ENCODE measurements at regions not wholly inside any gene's neighbourhood (a gene's known extent, or its start where the extent isn't known, plus 50 kb on each side); places are given as distances from the start of the nearest gene placed in this dataset.

DNA sequence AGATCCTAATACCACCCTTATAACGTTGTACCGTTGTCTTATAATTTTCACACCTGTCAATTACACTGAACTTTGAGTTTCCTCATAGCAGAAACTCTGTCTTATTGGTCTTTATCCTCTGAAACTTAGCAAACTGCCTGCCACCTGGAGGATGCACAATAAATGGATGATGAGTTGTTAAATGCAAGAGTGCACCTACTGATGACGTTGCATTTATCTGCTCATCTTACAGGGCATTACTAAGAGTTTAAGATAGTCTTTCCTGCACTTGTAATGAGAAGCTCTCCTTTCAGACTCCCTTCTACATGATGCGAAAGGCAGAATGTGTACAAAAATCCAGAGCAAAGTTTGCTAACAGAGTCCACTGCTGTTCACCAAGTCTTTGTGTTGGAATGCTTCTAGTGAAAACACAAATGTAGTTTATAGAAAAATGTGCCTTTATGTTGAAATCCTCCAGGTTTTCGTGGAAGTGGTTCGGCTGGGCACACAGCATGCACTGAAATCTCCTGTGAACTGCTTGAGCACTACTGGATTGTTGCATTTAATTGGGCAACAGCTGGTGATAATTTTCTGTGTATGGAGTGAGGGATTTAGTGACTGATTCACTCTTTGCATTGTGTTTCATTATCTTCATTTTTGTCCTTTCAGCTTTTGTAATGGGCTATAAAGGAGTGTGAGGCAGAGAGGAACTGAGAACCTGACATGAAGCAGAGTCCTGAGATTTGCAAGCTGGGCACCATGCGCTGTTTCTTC is 665.8 kb upstream of the ID2 start:
- no peak for DNase-seq (ENCODE audit: low read depth)

- no peak for DNase-seq (ENCODE audit: low read depth)
Observed at GRCh38 chr2:8016688-8017087, 665.2 kb upstream of the ID2 start.

DNA sequence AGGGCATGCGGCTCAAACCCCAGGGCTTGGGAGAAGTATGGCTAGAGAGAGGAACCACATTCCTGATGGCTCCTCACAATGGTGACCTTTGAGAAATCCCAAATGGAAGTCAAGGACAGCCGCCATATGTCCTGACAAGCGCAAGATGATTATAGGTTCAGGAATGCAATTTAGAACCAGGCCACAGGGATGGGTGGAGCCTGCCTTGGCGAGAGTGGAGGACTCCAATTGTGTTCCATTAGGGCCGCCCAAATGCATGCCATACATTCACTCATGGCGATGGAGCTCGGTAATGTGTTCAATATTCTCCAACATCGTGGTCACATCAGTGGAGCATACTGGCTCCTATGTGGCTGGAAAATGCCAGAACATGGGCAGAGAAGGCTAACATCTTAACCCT is 662.9 kb upstream of the ID2 start:
- DNase-seq (ENCODE audit: low read depth): no peak

DNA sequence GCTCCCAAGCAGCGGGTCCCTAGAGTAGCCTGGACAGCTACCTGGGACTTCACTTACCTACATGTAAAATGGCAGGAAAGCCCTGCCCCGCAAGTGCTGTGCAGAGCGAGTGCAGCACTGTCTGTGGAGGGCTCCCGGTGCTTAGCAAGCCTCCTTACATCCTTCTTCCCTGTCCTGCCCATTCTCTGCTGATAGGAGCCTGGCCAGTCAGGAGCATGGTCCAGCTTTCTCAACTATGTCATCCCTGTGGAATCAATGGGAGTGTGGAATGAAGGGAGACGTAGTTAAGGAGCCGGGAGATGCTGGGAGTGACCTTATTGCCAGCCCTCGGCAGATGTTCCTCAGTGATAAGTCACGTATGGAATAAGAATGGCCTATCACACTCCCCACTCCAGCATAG is 661.9 kb upstream of the ID2 start:
- DNase-seq (ENCODE audit: low read depth): no peak

- no peak for DNase-seq (ENCODE audit: low read depth)
Observed at GRCh38 chr2:8021921-8022320, 659.9 kb upstream of the ID2 start.

DNA sequence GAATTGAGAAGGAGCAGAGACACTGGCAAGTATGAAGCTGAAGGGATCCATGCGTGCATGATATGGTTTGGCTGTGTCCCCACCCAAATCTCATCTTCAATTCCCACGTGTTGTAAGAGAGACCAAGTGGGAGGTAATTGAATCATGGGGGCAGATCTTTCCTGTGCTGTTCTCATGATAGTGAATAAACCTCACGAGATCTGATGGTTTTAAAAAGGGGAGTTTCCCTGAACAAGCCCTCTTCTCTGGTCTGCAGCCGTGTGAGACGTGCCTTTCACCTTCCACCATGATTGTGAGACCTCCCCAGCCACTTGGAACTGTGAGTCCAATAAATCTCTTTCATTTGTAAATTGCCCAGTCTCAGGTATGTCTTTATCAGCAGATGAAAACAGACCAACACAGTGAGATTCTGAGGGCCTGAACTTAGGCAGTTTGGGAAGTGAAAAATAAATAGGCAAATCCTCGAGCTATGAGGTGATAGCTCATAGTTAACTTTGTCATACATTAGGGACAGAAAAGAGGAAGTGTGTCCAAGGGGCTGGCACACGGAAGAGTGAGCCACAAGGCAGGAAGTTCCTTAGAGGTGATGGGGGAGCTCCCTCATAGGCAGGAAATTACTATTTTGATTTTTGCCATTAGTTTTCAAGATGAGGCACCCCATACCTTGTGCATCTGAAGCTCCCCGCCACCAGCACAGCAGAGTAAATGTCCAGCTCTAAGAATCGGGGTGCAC is 658.8 kb upstream of the ID2 start:
- DNase-seq (ENCODE audit: low read depth): no peak

GRCh38 chr2:8024506-8024905 is 657.4 kb upstream of the ID2 start:
- no peak for DNase-seq (ENCODE audit: low read depth)

- DNase-seq (ENCODE audit: low read depth): no peak
Observed at GRCh38 chr2:8026381-8026780, 655.5 kb upstream of the ID2 start.

- no peak for DNase-seq (ENCODE audit: low read depth)
Observed at GRCh38 chr2:8027387-8027786, 654.5 kb upstream of the ID2 start.

- no peak for DNase-seq (ENCODE audit: low read depth)
Observed at GRCh38 chr2:8028036-8028435, 653.8 kb upstream of the ID2 start.

GRCh38 chr2:8028436-8028835 is 653.4 kb upstream of the ID2 start:
- no peak for DNase-seq (ENCODE audit: low read depth)

DNA sequence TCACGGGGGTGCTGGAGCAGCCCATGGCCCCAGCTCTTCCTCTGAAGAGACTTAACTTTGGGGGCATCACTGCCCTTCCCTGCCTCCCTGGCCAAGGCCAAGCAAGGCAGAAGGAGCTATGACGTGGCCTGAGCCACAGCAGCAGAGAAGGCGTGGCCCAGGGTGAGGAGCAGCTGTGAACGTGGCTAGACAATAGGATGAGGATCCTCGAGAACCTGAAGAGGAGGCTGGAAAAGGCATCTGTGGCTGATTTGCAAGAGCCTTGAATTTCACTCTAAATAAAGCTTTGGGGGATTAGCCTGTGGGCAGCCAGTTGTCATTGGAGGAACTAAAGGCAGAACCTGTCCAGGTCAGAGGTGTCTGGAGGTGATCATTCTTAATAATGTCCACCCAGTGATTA is 652.9 kb upstream of the ID2 start:
- no peak for DNase-seq (ENCODE audit: low read depth)

DNA sequence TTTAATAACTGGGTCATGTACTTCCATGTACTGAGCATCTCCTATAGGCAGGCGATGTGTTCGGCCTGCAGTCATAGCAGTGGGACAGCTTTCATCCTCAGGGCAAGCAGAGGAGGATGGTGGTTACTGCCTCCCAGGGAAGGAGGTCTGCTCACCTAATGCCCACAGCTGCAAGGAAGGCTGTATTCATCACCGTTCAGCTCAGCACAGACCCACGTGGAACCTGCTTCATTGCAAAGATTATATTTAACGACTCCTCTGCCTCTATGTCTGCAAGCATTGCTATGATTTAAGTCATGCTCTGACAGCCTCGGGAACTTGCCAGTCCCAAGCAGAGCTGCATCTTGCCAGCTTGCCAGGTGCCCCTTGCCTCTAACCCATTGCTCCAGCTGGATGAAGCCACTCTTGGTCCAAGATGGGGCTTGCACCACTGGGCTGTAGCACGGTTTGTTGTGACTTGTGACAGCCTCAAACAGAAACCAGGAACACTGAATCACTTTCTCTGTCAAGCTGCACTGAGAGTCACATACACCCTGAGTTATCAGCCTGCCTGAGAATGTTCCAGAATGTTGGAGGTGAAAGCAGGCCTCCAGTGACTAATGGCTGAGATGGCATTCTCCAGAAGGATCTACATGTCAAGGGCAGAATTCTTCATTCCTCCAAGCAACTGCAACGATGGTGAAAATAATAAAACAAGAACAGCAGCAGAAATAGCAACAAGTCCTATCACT is 651.1 kb upstream of the ID2 start:
- no peak for DNase-seq (ENCODE audit: low read depth)

DNA sequence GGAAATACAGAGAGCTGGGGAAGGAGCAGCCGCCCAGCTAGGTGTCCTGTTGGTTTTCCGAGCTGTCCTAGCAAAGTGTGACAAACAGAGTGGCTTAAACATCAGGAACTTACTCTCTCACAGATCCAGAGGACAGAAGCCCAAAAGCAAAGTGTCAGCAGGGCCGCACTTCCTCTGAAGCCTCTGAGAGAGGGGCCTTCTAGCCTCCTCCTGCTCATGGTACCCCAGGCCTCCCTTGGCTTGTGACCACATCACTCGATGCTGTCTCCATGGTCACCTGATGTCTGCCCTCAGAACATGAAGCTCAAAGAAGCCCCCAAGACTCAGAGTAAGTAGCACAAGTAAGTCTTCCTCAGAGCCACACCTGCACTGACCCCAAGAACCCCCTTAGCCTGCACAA is 650.5 kb upstream of the ID2 start:
- DNase-seq (ENCODE audit: low read depth): no peak

GRCh38 chr2:8033546-8034096 is 648.2 kb upstream of the ID2 start:
- no peak for DNase-seq (ENCODE audit: low read depth)

DNA sequence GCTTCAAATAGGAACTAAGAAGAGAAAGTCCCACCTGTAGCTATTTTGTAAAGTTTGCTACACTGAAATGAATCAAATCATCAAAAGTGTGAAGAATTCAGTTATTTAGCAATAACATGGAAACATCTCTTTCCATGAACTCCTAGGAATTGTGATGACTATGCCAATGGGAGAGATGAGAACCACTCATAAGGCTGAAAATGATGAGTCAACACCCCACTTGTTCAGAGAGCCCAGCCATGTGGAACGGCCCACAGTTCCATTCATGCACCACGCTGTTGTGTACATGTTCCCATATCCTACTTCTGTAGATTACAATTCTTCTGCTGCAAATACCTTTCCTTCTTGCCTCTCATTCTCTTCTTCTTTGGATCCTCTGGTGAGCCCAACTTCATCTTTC is 645.5 kb upstream of the ID2 start:
- DNase-seq (ENCODE audit: low read depth): no peak

DNA sequence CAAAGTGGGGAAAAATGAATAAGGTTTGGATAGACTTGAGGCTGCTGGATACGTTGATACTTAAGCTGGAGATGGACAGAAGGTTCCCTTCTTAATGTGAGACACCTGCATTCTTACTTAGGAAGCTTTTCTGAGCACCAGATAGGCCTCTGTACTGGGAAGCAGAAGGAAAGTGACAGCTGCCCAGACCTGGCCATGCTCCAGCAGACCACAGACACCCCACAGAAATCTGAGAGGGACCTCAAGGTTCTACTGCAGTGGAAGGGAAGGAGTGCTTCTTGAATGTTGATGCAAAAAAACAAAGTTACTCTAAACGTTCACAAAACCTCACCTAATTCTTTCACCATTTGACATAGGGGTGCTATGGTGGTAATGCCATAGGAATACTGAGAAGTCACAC is 642.1 kb upstream of the ID2 start:
- DNase-seq (ENCODE audit: low read depth): no peak

DNA sequence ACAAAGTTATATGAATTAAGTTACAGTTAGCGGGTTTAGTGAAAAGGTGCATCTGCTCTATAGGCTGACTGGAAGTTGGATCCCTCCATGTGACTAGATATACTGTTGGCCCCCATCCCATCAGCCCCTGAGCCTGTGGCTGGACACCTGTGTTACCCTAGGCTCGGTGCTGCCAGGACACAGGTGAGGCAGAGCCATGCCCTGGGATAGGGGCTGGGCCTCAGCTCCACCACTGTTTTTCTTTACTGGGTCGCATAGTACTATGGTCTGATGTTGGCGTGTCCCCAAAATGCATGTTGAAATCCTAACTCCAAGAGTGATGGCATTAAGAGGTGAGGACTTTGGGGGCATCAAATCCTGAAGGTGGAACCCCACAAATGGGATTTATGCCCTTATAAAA is 638.6 kb upstream of the ID2 start:
- no peak for DNase-seq (ENCODE audit: low read depth)

GRCh38 chr2:8044046-8044594 is 637.7 kb upstream of the ID2 start:
- DNase-seq (ENCODE audit: low read depth): no peak

GRCh38 chr2:8045081-8045614 is 636.7 kb upstream of the ID2 start:
- DNase-seq (ENCODE audit: low read depth): no peak

GRCh38 chr2:8046849-8047248 is 635.0 kb upstream of the ID2 start:
- DNase-seq (ENCODE audit: low read depth): no peak

- no peak for DNase-seq (ENCODE audit: low read depth)
Observed at GRCh38 chr2:8049176-8049575, 632.7 kb upstream of the ID2 start.

All from CMK (cell line).